GM23338 (cell line): ENCODE measurements at regions not wholly inside any gene's neighbourhood (a gene's known extent, or its start where the extent isn't known, plus 50 kb on each side); places are given as distances from the start of the nearest gene placed in this dataset.

Source experiments
- ATAC-seq: fragments of 200-7000 bp; cut with Tn5 transposase; 3 replicates; pipeline ENCODE4 v1.9.1; 2020
- DNase-seq: peaks from one replicate; pipeline ENCODE4 v3.0.0-alpha.2; 2015; ENCODE audit warnings: low spot score
- H2AFZ ChIP-seq: fragments of 200-600 bp; sonication (generic); 2 replicates; pipeline ENCODE4 v1.8.0; 2016; ENCODE audit warnings: antibody characterized with exemption, mild to moderate bottlenecking, moderate library complexity
- H3F3A ChIP-seq: fragments of 200-600 bp; sonication (generic); replicated peaks from 2 replicates; pipeline ENCODE4 v1.8.0; 2017; ENCODE audit warnings: antibody characterized with exemption, mixed run types, low read depth
- H3K27ac ChIP-seq: fragments of 200-600 bp; sonication (generic); 2 replicates; pipeline ENCODE4 v1.6.1; 2016; ENCODE audit warnings: low read depth
- H3K27me3 ChIP-seq: fragments of 200-600 bp; sonication (generic); 2 replicates; pipeline ENCODE4 v1.8.0; 2016; ENCODE audit warnings: mild to moderate bottlenecking, mixed run types, moderate library complexity; ENCODE audit not compliant: insufficient read depth
- H3K36me3 ChIP-seq: fragments of 200-600 bp; sonication (generic); 2 replicates; pipeline ENCODE4 v1.8.0; 2016; ENCODE audit warnings: mild to moderate bottlenecking; ENCODE audit not compliant: insufficient read depth
- H3K4me1 ChIP-seq: fragments of 200-600 bp; sonication (generic); 2 replicates; pipeline ENCODE4 v1.8.0; 2016; ENCODE audit warnings: mild to moderate bottlenecking, moderate library complexity; ENCODE audit not compliant: insufficient read depth
- H3K4me2 ChIP-seq: fragments of 200-600 bp; sonication (generic); 2 replicates; pipeline ENCODE4 v1.7.1; 2017; ENCODE audit warnings: mixed run types
- H3K4me3 ChIP-seq: fragments of 200-600 bp; sonication (generic); 2 replicates; pipeline ENCODE4 v1.6.1; 2016; ENCODE audit warnings: mixed run types
- H3K79me2 ChIP-seq: fragments of 200-600 bp; sonication (generic); replicated peaks from 2 replicates; pipeline ENCODE4 v1.8.0; 2017; ENCODE audit warnings: mild to moderate bottlenecking; ENCODE audit not compliant: insufficient read depth
- H3K9me2 ChIP-seq: fragments of 200-600 bp; sonication (generic); 2 replicates; pipeline ENCODE4 v1.8.0; 2017; ENCODE audit not compliant: insufficient read depth
- H4K20me1 ChIP-seq: fragments of 200-600 bp; sonication (generic); replicated peaks from 2 replicates; pipeline ENCODE4 v1.8.0; 2017; ENCODE audit warnings: mild to moderate bottlenecking; ENCODE audit not compliant: insufficient read depth
- H3K27ac Mint-ChIP-seq: 2 replicates; pipeline ENCODE4 v1.8.0; 2020; ENCODE audit warnings: inconsistent platforms, mild to moderate bottlenecking, moderate library complexity, mixed read lengths
- H3K27me3 Mint-ChIP-seq: 3 replicates; pipeline ENCODE4 v1.8.0; 2022; ENCODE audit warnings: low read depth, mild to moderate bottlenecking, moderate library complexity, mixed read lengths, inconsistent platforms; ENCODE audit not compliant: insufficient read depth, poor library complexity
- H3K36me3 Mint-ChIP-seq: 3 replicates; pipeline ENCODE4 v1.8.0; 2021; ENCODE audit warnings: low read depth, mild to moderate bottlenecking, inconsistent platforms, moderate library complexity, mixed read lengths
- H3K4me1 Mint-ChIP-seq: 3 replicates; pipeline ENCODE4 v1.8.0; 2020; ENCODE audit warnings: mild to moderate bottlenecking, inconsistent platforms, mixed read lengths
- H3K4me3 Mint-ChIP-seq: 3 replicates; pipeline ENCODE4 v1.8.0; 2021; ENCODE audit warnings: moderate library complexity, mild to moderate bottlenecking, inconsistent platforms, mixed read lengths
- H3K9me3 Mint-ChIP-seq: 3 replicates; pipeline ENCODE4 v1.8.0; 2020; ENCODE audit warnings: moderate library complexity, mild to moderate bottlenecking, inconsistent platforms, mixed read lengths
- CREB1 ChIP-seq: fragments of 250-450 bp; sonication (Bioruptor Pico); IDR thresholded peaks from 2 replicates; pipeline ENCODE4 v1.5.0; 2020; ENCODE audit warnings: low read depth, mild to moderate bottlenecking, moderate library complexity
- EZH2 ChIP-seq: fragments of 200-600 bp; sonication (generic); IDR thresholded peaks from one replicate; pipeline ENCODE4 v1.8.0; 2017; ENCODE audit warnings: antibody characterized with exemption, mild to moderate bottlenecking, low read depth; ENCODE audit not compliant: unreplicated experiment
- EZH2phosphoT487 ChIP-seq: fragments of 200-600 bp; sonication (generic); IDR thresholded peaks from one replicate; pipeline ENCODE4 v1.8.1; 2018; ENCODE audit warnings: antibody characterized with exemption; ENCODE audit not compliant: unreplicated experiment
- JUNB ChIP-seq: IDR thresholded peaks from one replicate; pipeline ENCODE4 v1.6.1; 2016; ENCODE audit warnings: antibody characterized with exemption; ENCODE audit not compliant: unreplicated experiment
- NANOG ChIP-seq: IDR thresholded peaks from 2 replicates; pipeline ENCODE4 v1.6.1; 2016; ENCODE audit warnings: antibody characterized with exemption, borderline replicate concordance
- POLR2AphosphoS5 ChIP-seq: IDR thresholded peaks from 2 replicates; pipeline ENCODE4 v1.6.1; 2016; ENCODE audit warnings: antibody characterized with exemption, low read depth
- REST ChIP-seq: IDR thresholded peaks from one replicate; pipeline ENCODE4 v1.6.1; 2018; ENCODE audit warnings: antibody characterized with exemption; ENCODE audit not compliant: unreplicated experiment
- STAT1 ChIP-seq: IDR thresholded peaks from one replicate; pipeline ENCODE4 v1.6.1; 2016; ENCODE audit warnings: antibody characterized with exemption; ENCODE audit not compliant: unreplicated experiment
- ZNF114 ChIP-seq: fragments of 250-450 bp; sonication (Bioruptor Pico); IDR thresholded peaks from 2 replicates; pipeline ENCODE4 v1.5.0; 2020; ENCODE audit warnings: mild to moderate bottlenecking, moderate library complexity
- ZNF331 ChIP-seq: fragments of 250-450 bp; sonication (Bioruptor Pico); IDR thresholded peaks from 2 replicates; pipeline ENCODE4 v1.5.0; 2020; ENCODE audit warnings: low read depth, mild to moderate bottlenecking, moderate library complexity
- ZNF462 ChIP-seq: fragments of 250-450 bp; sonication (Bioruptor Pico); IDR thresholded peaks from 2 replicates; pipeline ENCODE4 v1.5.0; 2020; ENCODE audit warnings: mild to moderate bottlenecking, moderate library complexity
- TF ChIP-seq, protein P1 (sequence below), 2 experiments: fragments of 200-600 bp in 1 of 2; sonication (generic) in 1 of 2; conservative IDR thresholded peaks; 2 replicates each; pipeline versions ENCODE4 v1.5.1 to v1.6.1; 2016 to 2017; ENCODE audit warnings: antibody characterized with exemption in 2 of 2, low read depth in 2 of 2, mild to moderate bottlenecking in 2 of 2, moderate library complexity in 1 of 2
- TF ChIP-seq, protein P2 (sequence below): IDR thresholded peaks from 2 replicates; pipeline ENCODE4 v1.6.1; 2016; ENCODE audit warnings: antibody characterized with exemption

- Histone ChIP-seq H4K20me1 (no peaks in the 10 kb centered on the region), H3K79me2 (no peaks in the 10 kb centered on the region), H3K9me2 (peaks cover under 1% of the 10 kb centered on the region; the same call in 1 of the 2 replicates), H3K4me1 (no peaks in the 10 kb centered on the region), H3K4me3 (no peak overlapping the region), H2AFZ (no peak overlapping the region), H3K4me2 (no peak overlapping the region), H3K27me3 (no peaks in the 10 kb centered on the region), H3F3A (no peaks in the 10 kb centered on the region), H3K36me3 (no peaks in the 10 kb centered on the region), H3K27ac (no peak overlapping the region)
- DNase-seq (no peak), ATAC-seq (no peak)
- no peaks in the 10 kb centered on the region for H3K9me3 Mint-ChIP-seq
- no peak overlapping the region for H3K4me3 Mint-ChIP-seq
- peaks cover 8% of the 10 kb centered on the region for H3K27me3 Mint-ChIP-seq
- H3K36me3 Mint-ChIP-seq = no peaks in the 10 kb centered on the region
- TF ChIP-seq NANOG = no peak
- TF ChIP-seq, protein P1, sequence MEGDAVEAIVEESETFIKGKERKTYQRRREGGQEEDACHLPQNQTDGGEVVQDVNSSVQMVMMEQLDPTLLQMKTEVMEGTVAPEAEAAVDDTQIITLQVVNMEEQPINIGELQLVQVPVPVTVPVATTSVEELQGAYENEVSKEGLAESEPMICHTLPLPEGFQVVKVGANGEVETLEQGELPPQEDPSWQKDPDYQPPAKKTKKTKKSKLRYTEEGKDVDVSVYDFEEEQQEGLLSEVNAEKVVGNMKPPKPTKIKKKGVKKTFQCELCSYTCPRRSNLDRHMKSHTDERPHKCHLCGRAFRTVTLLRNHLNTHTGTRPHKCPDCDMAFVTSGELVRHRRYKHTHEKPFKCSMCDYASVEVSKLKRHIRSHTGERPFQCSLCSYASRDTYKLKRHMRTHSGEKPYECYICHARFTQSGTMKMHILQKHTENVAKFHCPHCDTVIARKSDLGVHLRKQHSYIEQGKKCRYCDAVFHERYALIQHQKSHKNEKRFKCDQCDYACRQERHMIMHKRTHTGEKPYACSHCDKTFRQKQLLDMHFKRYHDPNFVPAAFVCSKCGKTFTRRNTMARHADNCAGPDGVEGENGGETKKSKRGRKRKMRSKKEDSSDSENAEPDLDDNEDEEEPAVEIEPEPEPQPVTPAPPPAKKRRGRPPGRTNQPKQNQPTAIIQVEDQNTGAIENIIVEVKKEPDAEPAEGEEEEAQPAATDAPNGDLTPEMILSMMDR (conservative IDR thresholded peaks at IDR 0.05; ENCODE audit: low read depth in 2 of 2) = no peak
- TF ChIP-seq EZH2 = no peak
- no peak for TF ChIP-seq EZH2phosphoT487
- TF ChIP-seq CREB1 (CRISPR knock-in tag) = no peak
- no peak for TF ChIP-seq ZNF331 (CRISPR knock-in tag)
- no peak for TF ChIP-seq ZNF462
- TF ChIP-seq, protein P2, sequence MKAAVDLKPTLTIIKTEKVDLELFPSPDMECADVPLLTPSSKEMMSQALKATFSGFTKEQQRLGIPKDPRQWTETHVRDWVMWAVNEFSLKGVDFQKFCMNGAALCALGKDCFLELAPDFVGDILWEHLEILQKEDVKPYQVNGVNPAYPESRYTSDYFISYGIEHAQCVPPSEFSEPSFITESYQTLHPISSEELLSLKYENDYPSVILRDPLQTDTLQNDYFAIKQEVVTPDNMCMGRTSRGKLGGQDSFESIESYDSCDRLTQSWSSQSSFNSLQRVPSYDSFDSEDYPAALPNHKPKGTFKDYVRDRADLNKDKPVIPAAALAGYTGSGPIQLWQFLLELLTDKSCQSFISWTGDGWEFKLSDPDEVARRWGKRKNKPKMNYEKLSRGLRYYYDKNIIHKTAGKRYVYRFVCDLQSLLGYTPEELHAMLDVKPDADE = no peak
- no peak for TF ChIP-seq JUNB
- TF ChIP-seq REST = no peak
- no peak for TF ChIP-seq POLR2AphosphoS5
- no peak for TF ChIP-seq ZNF114 (CRISPR knock-in tag)
- no peak for TF ChIP-seq STAT1
- H3K4me1 Mint-ChIP-seq = no peaks in the 10 kb centered on the region
- no peak overlapping the region for H3K27ac Mint-ChIP-seq
Observed at GRCh38 chr11:72494109-72494429, 59.7 kb upstream of the CLPB start.
